ENCODE measurements at regions not wholly inside any gene's neighbourhood (a gene's known extent, or its start where the extent isn't known, plus 50 kb on each side); places are given as distances from the start of the nearest gene placed in this dataset.

DNA sequence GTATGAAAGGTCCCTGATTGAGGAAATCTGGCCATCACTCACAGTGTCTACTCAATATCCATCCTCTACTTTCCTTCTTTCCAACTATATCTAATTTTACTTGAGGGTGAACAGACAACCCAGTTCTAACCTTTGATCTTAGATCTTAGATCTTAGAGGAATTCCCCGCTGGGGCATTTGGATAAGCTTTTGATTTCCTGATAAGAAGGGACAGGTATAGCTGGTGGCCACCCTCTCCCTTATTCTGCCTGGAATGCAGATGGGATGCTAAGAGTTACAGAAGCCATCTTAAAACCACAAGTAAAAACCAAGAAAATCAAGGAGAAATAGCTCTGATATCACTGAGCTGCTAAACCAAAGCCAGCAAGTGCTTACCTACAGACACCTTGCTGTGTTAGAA lies 77.2 kb upstream of the ACSL3 start:
- no peaks in the 10 kb centered on the region; the same call in 1 of the 2 replicates for H3K9me1 ChIP-seq (ENCODE audit: insufficient read depth, low read length)
- no peak overlapping the region for H3K27ac ChIP-seq (ENCODE audit: insufficient read depth, low read length)
- H2BK15ac ChIP-seq (ENCODE audit: low read depth, low read length): no peak overlapping the region
- H2BK5ac ChIP-seq (ENCODE audit: low read depth, low read length, poor library complexity, severe bottlenecking): no peak overlapping the region
- no peak overlapping the region for H4K8ac ChIP-seq (ENCODE audit: low read depth in 2 of 2, low read length in 2 of 2)
- no peaks in the 10 kb centered on the region for H4K20me1 ChIP-seq (ENCODE audit: insufficient read depth, low read length)
- H2BK20ac ChIP-seq (ENCODE audit: low read depth, low read length): no peak overlapping the region
- no peak overlapping the region for H2AFZ ChIP-seq (replicated peaks; ENCODE audit: low read length, poor library complexity)
- no peaks in the 10 kb centered on the region for H3K4me1 ChIP-seq (ENCODE audit: control insufficient read depth, insufficient read depth, low read length)
- dilution Hi-C loops (cut with HindIII; ENCODE audit: low sequenced_read_pairs, unreplicated experiment): no loop called here
- H2AK9ac ChIP-seq (replicated peaks; ENCODE audit: low read depth, low read length, poor library complexity): no peak overlapping the region
- no peak overlapping the region for H3K4ac ChIP-seq (ENCODE audit: low read depth, low read length)
- no peak overlapping the region for H3K18ac ChIP-seq (ENCODE audit: low read depth, low read length)
- H4K91ac ChIP-seq (ENCODE audit: insufficient read depth, low read depth, low read length): no peak overlapping the region
- peaks cover 2% of the 10 kb centered on the region; the same call in 1 of the 2 replicates for H3K27me3 ChIP-seq (ENCODE audit: control insufficient read depth, insufficient read depth, low read length)
- in situ Hi-C loops (cut with MboI; ENCODE audit: low sequenced_read_pairs): no loop called here
- no peak overlapping the region for H2AK5ac ChIP-seq (ENCODE audit: low read depth, low read length)
- DNase-seq (no peak), ATAC-seq (ENCODE audit: low read depth) (no peak)
- TF ChIP-seq POLR2A (IDR thresholded peaks at IDR 0.05; ENCODE audit: low read depth, low read length) (no peak), USF2 (IDR thresholded peaks at IDR 0.05; ENCODE audit: low read depth, low read length) (no peak), MXI1 (IDR thresholded peaks at IDR 0.05; ENCODE audit: borderline replicate concordance, low read depth, low read length) (no peak), NFE2L2 (IDR thresholded peaks at IDR 0.05; ENCODE audit: low read depth, low read length) (no peak), MAZ (IDR thresholded peaks at IDR 0.05; ENCODE audit: borderline replicate concordance, low read depth, low read length) (no peak), CEBPB (IDR thresholded peaks at IDR 0.05; ENCODE audit: low read depth, low read length) (no peak), RFX5 (IDR thresholded peaks at IDR 0.05; ENCODE audit: low read depth, low read length) (no peak), BHLHE40 (IDR thresholded peaks at IDR 0.05; ENCODE audit: low read depth, low read length) (no peak), RCOR1 (IDR thresholded peaks at IDR 0.05; ENCODE audit: insufficient replicate concordance, low read length) (no peak), MAFK (IDR thresholded peaks at IDR 0.05; ENCODE audit: low read depth, low read length) (no peak), SMC3 (IDR thresholded peaks at IDR 0.05; ENCODE audit: low read depth, low read length) (no peak), RAD21 (IDR thresholded peaks at IDR 0.05; ENCODE audit: low read length) (no peak), CHD1 (IDR thresholded peaks at IDR 0.05; ENCODE audit: low read depth, low read length) (no peak), FOS (IDR thresholded peaks at IDR 0.05; ENCODE audit: low read depth, low read length) (no peak)
- TF ChIP-seq, protein P1, sequence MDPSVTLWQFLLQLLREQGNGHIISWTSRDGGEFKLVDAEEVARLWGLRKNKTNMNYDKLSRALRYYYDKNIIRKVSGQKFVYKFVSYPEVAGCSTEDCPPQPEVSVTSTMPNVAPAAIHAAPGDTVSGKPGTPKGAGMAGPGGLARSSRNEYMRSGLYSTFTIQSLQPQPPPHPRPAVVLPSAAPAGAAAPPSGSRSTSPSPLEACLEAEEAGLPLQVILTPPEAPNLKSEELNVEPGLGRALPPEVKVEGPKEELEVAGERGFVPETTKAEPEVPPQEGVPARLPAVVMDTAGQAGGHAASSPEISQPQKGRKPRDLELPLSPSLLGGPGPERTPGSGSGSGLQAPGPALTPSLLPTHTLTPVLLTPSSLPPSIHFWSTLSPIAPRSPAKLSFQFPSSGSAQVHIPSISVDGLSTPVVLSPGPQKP (IDR thresholded peaks at IDR 0.05; ENCODE audit: borderline replicate concordance, low read depth, low read length): no peak
- TF ChIP-seq, protein P2, sequence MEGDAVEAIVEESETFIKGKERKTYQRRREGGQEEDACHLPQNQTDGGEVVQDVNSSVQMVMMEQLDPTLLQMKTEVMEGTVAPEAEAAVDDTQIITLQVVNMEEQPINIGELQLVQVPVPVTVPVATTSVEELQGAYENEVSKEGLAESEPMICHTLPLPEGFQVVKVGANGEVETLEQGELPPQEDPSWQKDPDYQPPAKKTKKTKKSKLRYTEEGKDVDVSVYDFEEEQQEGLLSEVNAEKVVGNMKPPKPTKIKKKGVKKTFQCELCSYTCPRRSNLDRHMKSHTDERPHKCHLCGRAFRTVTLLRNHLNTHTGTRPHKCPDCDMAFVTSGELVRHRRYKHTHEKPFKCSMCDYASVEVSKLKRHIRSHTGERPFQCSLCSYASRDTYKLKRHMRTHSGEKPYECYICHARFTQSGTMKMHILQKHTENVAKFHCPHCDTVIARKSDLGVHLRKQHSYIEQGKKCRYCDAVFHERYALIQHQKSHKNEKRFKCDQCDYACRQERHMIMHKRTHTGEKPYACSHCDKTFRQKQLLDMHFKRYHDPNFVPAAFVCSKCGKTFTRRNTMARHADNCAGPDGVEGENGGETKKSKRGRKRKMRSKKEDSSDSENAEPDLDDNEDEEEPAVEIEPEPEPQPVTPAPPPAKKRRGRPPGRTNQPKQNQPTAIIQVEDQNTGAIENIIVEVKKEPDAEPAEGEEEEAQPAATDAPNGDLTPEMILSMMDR (conservative IDR thresholded peaks at IDR 0.05; ENCODE audit: low read depth, low read length): no peak
- no peaks in the 10 kb centered on the region for H3K36me3 ChIP-seq (ENCODE audit: control insufficient read depth, insufficient read depth, low read length)
- no CpG with 5 or more reads among the region's 1 CpG for WGBS, 2 experiments (ENCODE audit: extremely low coverage in 2 of 2, insufficient read length in 1 of 2)
- no peak overlapping the region for H3K56ac ChIP-seq (ENCODE audit: extremely low read depth, insufficient read depth, low read length)
- no peak overlapping the region for H3K4me3 ChIP-seq (ENCODE audit: insufficient read depth, low read depth, low read length)
- H3K23ac ChIP-seq (ENCODE audit: low read depth, low read length): no peak overlapping the region
- no peak overlapping the region for H4K5ac ChIP-seq (ENCODE audit: low read depth, low read length)
- CTCF ChIA-PET: no interaction called here
- H2BK120ac ChIP-seq (ENCODE audit: low read depth, low read length): no peak overlapping the region
- no peaks in the 10 kb centered on the region for H3K9me3 ChIP-seq (ENCODE audit: control insufficient read depth, insufficient read depth, low read length)
- H3K14ac ChIP-seq (replicated peaks; ENCODE audit: low read depth, low read length): no peak overlapping the region
- no peak overlapping the region for H3K9ac ChIP-seq (ENCODE audit: low read depth, low read length)
- H3K79me1 ChIP-seq (ENCODE audit: low read depth in 1 of 2, low read length in 2 of 2): no peaks in the 10 kb centered on the region
- no peak overlapping the region for H3K4me2 ChIP-seq (ENCODE audit: low read depth, low read length)
- no TSS peak for BruUV-seq (replicated peaks)
- intact Hi-C loops (cut with micrococcal nuclease): no loop called here
- POLR2A ChIA-PET (ENCODE audit: unreplicated experiment): interaction anchor here (0.7 kb wide), 1 partner anchor 95 kb away, joined by 3 read pairs; no protein-coding TSS in a partner anchor

All from IMR-90 (cell line).